Endodermal cell (in vitro differentiated cells): ENCODE measurements at regions not wholly inside any gene's neighbourhood (a gene's known extent, or its start where the extent isn't known, plus 50 kb on each side); places are given as distances from the start of the nearest gene placed in this dataset.
"Not testable (repeated sequence)": the region's sequence is repeated elsewhere in the genome, so short reads cannot be mapped to it uniquely, and the experiment has no call there.

Experiments used
- DNase-seq: peaks from one replicate; pipeline ENCODE4 v3.0.0-alpha.2; 2017
- H3K27ac ChIP-seq: 2 replicates; pipeline ENCODE4 v1.5.1; 2013; ENCODE audit warnings: mild to moderate bottlenecking, low read depth, low read length, moderate library complexity
- H3K27me3 ChIP-seq: 2 replicates; pipeline ENCODE4 v1.6.1; 2013; ENCODE audit warnings: mild to moderate bottlenecking, low read length, moderate library complexity; ENCODE audit not compliant: insufficient read depth, control insufficient read depth, poor library complexity, severe bottlenecking
- H3K36me3 ChIP-seq: 2 replicates; pipeline ENCODE4 v1.7.0; 2013; ENCODE audit warnings: mild to moderate bottlenecking, low read length, moderate library complexity; ENCODE audit not compliant: control insufficient read depth, insufficient read depth
- H3K4me1 ChIP-seq: one replicate; pipeline ENCODE4 v1.7.0; 2013; ENCODE audit warnings: low read length; ENCODE audit not compliant: control insufficient read depth, insufficient read depth
- H3K4me3 ChIP-seq: 2 replicates; pipeline ENCODE4 v1.5.1; 2013; ENCODE audit warnings: mild to moderate bottlenecking, low read length, moderate library complexity
- H3K9ac ChIP-seq: 2 replicates; pipeline ENCODE4 v1.6.1; 2013; ENCODE audit warnings: mild to moderate bottlenecking, low read length, moderate library complexity; ENCODE audit not compliant: poor library complexity, severe bottlenecking; ENCODE audit errors: extremely low read depth
- H3K9me3 ChIP-seq: 2 replicates; pipeline ENCODE4 v1.6.1; 2013; ENCODE audit warnings: mild to moderate bottlenecking, low read length, moderate library complexity; ENCODE audit not compliant: control insufficient read depth
- H3K27ac Mint-ChIP-seq: 2 replicates; pipeline ENCODE4 v1.8.0; 2020; ENCODE audit warnings: mixed read lengths
- H3K27me3 Mint-ChIP-seq: 2 replicates; pipeline ENCODE4 v1.8.0; 2021; ENCODE audit warnings: mild to moderate bottlenecking, mixed read lengths; ENCODE audit not compliant: insufficient read depth
- H3K36me3 Mint-ChIP-seq: 2 replicates; pipeline ENCODE4 v1.8.0; 2020; ENCODE audit warnings: low read depth, mixed read lengths
- H3K4me1 Mint-ChIP-seq: 2 replicates; pipeline ENCODE4 v1.8.0; 2020; ENCODE audit warnings: mixed read lengths
- H3K4me3 Mint-ChIP-seq: 2 replicates; pipeline ENCODE4 v1.8.0; 2020; ENCODE audit warnings: mild to moderate bottlenecking, moderate library complexity, mixed read lengths
- H3K9me3 Mint-ChIP-seq: 2 replicates; pipeline ENCODE4 v1.8.0; 2020; ENCODE audit warnings: mild to moderate bottlenecking, mixed read lengths
- WGBS, 2 experiments: methylation state at CpG; one replicate each; pipeline versions ENCODE4 v1.1.5 to v1.1.7; 2013; ENCODE audit warnings: missing lambda C conversion rate in 2 of 2, mixed read lengths in 1 of 2; ENCODE audit not compliant: insufficient coverage in 1 of 2, insufficient read length in 1 of 2; 5-methylcytosine and 5-hydroxymethylcytosine counted together
- TF ChIP-seq, protein P1 (sequence below): fragments of 200-600 bp; sonication (generic); conservative IDR thresholded peaks from 2 replicates; pipeline ENCODE4 v1.5.0; 2021; ENCODE audit warnings: antibody characterized with exemption, mild to moderate bottlenecking

DNA sequence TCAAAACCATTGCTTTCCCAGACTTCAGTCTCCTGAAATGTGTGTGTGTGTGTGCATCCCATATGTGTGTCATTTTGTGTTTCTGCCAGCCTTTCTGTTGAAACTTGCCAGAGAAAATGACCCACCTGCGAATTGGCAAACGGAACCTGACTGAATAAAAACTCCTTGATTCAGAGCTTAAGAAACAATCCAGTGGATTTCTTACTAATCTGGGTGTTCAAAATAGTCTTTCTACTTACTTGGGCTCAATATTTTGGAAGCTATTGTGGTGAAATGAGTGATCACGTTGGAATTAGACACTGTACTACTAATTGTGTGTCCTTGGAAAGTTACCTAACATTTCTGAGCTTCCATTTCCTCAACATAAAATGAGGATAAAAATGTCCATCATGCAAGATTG is 138.9 kb upstream of the ERG start:
- no peak overlapping the region for H3K27ac ChIP-seq
- no peak overlapping the region for H3K9ac ChIP-seq
- no peaks in the 10 kb centered on the region for H3K36me3 Mint-ChIP-seq
- no peaks in the 10 kb centered on the region for H3K27me3 Mint-ChIP-seq
- H3K27ac Mint-ChIP-seq, result no peak overlapping the region
- peaks cover 16% of the 10 kb centered on the region for H3K9me3 Mint-ChIP-seq
- TF ChIP-seq, protein P1, sequence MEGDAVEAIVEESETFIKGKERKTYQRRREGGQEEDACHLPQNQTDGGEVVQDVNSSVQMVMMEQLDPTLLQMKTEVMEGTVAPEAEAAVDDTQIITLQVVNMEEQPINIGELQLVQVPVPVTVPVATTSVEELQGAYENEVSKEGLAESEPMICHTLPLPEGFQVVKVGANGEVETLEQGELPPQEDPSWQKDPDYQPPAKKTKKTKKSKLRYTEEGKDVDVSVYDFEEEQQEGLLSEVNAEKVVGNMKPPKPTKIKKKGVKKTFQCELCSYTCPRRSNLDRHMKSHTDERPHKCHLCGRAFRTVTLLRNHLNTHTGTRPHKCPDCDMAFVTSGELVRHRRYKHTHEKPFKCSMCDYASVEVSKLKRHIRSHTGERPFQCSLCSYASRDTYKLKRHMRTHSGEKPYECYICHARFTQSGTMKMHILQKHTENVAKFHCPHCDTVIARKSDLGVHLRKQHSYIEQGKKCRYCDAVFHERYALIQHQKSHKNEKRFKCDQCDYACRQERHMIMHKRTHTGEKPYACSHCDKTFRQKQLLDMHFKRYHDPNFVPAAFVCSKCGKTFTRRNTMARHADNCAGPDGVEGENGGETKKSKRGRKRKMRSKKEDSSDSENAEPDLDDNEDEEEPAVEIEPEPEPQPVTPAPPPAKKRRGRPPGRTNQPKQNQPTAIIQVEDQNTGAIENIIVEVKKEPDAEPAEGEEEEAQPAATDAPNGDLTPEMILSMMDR, result no peak
- H3K9me3 ChIP-seq, result no peaks in the 10 kb centered on the region
- H3K4me1 ChIP-seq, result no peaks in the 10 kb centered on the region
- no peaks in the 10 kb centered on the region for H3K36me3 ChIP-seq
- no peaks in the 10 kb centered on the region for H3K27me3 ChIP-seq
- H3K4me1 Mint-ChIP-seq, result no peaks in the 10 kb centered on the region
- no peak for DNase-seq
- H3K4me3 Mint-ChIP-seq, result no peak overlapping the region
- WGBS, 2 experiments, result 84 to 97% methylated on average over 3 of the region's 3 CpGs
- H3K4me3 ChIP-seq, result no peak overlapping the region

DNA sequence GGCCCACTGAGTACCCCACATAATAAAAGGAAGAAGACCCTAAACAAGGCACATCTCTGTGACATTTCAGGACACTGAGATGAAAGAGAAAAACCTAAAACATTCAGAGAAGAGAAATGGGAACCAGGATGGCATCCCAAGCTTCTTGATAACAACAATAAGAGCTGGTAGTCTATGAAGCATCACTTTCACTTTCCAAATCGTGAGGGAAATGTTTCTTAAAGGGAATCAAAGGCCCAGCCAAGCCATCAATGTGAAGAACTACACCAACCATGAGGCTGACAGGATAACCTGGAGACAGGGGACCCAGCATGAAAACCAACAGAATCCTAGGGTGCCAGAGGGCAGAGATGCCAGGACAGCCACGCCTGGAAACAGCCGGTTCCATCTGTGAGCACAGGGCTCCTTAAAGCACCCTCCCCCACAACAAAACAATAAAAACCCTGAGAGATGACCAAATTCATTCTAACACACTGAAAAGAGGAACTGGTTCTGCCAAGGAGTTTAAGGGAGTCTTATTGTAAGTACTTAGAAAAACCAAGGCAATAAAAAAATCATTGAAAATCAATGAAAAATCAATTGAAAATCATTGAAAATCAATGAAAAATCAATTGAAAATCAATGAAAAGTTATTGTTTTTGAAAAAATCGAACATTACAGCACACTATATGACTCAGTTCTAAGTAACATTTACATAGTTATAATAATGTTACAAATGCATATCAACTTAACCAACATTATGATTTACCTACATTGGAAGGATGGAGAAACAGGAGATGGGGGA is 141.5 kb upstream of the ERG start:
- WGBS, 2 experiments, result 50 to 82% methylated on average over 1 to 3 of the region's 4 CpGs
- Histone ChIP-seq H3K4me3 (no peak overlapping the region), H3K9me3 (no peaks in the 10 kb centered on the region), H3K4me1 (no peaks in the 10 kb centered on the region), H3K27ac (no peak overlapping the region), H3K36me3 (no peaks in the 10 kb centered on the region), H3K27me3 (no peaks in the 10 kb centered on the region), H3K9ac (no peak overlapping the region)
- Mint-ChIP-seq H3K27ac (no peak overlapping the region), H3K4me3 (no peak overlapping the region), H3K27me3 (no peaks in the 10 kb centered on the region), H3K9me3 (peaks cover 10% of the 10 kb centered on the region), H3K36me3 (no peaks in the 10 kb centered on the region), H3K4me1 (no peaks in the 10 kb centered on the region)
- DNase-seq, result no peak
- TF ChIP-seq, protein P1, result no peak

DNA sequence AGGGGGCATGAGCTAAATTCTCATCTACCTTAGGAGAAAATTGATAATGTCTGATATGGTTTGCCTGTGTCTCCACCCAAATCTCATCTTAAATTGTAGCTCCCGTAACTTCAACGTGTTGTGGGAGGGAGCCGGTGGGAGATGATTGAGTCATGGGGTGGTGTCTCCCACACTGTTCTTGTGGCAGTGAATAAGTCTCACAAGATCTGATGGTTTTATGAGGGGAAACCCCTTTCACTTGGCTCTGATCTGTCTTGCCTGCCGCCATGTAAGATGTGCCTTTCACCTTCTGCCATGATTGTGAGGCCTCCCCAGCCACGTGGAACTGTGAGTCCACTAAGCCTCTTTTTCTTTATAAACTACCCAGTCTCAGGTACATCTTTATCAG is 142.1 kb upstream of the ERG start:
- not testable (repeated sequence) for H3K27ac Mint-ChIP-seq, H3K27me3 ChIP-seq, H3K9me3 ChIP-seq, H3K4me1 Mint-ChIP-seq, H3K36me3 Mint-ChIP-seq, H3K4me3 Mint-ChIP-seq, H3K9me3 Mint-ChIP-seq, H3K4me3 ChIP-seq, H3K36me3 ChIP-seq, H3K9ac ChIP-seq, H3K27ac ChIP-seq, H3K4me1 ChIP-seq, H3K27me3 Mint-ChIP-seq, DNase-seq
- 93 to 100% methylated on average over 2 to 5 of the region's 5 CpGs for WGBS, 2 experiments
